Fibroblast of lung (primary cell): ENCODE measurements at regions not wholly inside any gene's neighbourhood (a gene's known extent, or its start where the extent isn't known, plus 50 kb on each side); places are given as distances from the start of the nearest gene placed in this dataset.

Experiments
- EZH2 ChIP-seq: IDR thresholded peaks from 2 replicates; pipeline ENCODE4 v1.5.1; 2012; ENCODE audit warnings: low read length, control low read depth, mild to moderate bottlenecking; ENCODE audit errors: missing control alignments
- TF ChIP-seq, protein P1 (sequence below), 2 donors: IDR thresholded peaks in 1 of 2; conservative IDR thresholded peaks in 1 of 2; 1 replicate in 1 of 2; 2 replicates in 1 of 2; pipeline ENCODE4 v1.5.1; 2011 to 2012; ENCODE audit warnings: low read length in 2 of 2, control low read depth in 1 of 2, inconsistent platforms in 1 of 2, low read depth in 1 of 2, mild to moderate bottlenecking in 1 of 2

DNA sequence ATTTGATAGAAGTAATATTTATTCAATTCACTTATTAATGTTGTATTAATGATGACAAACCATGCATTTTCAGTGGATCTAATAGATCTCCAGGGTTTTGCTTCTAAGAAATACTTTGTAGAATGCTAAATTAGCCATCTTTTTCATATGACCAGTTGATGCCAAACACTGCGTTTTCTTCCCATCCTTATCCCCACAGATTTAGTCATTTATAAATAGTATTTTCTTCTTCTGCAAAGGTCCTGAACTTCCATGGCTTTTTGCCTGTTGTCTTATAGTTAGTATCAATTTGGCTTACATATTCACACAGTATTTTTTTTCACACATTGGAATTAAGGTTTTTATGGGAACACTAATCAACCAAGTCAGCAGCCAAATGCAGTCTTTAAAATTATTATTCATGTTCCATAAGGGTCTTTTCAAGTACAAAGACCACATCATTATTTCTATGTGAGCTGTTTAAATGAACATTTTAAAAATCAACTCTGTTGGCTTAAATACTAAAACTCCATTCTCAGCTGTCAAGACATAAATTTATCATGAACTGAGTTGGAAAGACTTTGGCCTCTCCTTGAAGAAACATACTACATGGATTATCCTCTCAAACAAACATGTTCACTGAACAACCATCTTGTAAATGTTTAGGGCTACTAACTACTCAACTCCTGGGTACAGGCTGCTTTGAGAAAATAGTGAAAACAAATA lies 1278.4 kb upstream of the FLRT2 start:
- TF ChIP-seq, protein P1, sequence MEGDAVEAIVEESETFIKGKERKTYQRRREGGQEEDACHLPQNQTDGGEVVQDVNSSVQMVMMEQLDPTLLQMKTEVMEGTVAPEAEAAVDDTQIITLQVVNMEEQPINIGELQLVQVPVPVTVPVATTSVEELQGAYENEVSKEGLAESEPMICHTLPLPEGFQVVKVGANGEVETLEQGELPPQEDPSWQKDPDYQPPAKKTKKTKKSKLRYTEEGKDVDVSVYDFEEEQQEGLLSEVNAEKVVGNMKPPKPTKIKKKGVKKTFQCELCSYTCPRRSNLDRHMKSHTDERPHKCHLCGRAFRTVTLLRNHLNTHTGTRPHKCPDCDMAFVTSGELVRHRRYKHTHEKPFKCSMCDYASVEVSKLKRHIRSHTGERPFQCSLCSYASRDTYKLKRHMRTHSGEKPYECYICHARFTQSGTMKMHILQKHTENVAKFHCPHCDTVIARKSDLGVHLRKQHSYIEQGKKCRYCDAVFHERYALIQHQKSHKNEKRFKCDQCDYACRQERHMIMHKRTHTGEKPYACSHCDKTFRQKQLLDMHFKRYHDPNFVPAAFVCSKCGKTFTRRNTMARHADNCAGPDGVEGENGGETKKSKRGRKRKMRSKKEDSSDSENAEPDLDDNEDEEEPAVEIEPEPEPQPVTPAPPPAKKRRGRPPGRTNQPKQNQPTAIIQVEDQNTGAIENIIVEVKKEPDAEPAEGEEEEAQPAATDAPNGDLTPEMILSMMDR (conservative IDR thresholded peaks at IDR 0.05 in 1 of 2, IDR thresholded peaks at IDR 0.05 in 1 of 2; ENCODE audit: low read depth in 1 of 2, low read length in 2 of 2): no peak
- no peak for TF ChIP-seq EZH2
